GDM1 (cell line): ENCODE measurements at regions not wholly inside any gene's neighbourhood (a gene's known extent, or its start where the extent isn't known, plus 50 kb on each side); places are given as distances from the start of the nearest gene placed in this dataset.
A peak's percentile ranks its signal among the peaks of the same experiment; 100 is the strongest.

Experiments
- DNase-seq: peaks from one replicate; lab custom pipeline; 2025; lab: John Stamatoyannopoulos, UW

DNA sequence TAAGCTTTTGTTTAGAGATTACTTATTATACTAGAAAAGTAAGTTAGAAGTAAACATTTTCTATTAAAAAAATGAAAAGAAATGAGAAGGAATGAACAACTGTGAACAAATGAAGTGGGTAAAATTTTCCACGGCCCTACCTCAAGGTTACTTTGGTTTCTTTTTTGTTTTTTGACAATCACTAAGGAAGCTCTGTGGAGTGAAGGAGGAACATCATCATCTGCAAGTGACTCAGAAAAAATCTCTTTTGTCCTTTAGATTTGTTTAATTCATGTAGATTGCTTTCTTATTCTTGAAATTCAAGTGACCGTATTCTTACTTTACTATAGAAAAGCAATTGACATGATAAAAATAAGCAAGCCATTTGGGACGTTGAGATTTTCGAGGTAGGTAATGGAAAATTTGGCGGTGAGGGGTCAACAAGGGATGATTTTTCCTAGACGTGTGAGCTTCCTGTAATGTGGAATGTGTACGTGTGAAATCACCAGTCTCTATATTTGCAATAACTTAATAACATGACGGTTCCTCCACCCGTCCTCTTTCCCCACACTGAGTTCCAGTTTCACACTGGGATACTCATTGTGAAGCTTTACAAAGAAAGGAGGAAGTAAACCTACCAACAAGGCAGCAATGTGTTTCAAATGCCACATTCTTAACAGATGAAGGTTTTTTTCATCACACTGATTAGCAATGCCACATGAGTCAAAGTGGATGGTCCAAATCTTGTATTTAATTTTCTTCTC lies 62.3 kb upstream of the EGLN3 start:
- peak; percentile 43 for DNase-seq

DNA sequence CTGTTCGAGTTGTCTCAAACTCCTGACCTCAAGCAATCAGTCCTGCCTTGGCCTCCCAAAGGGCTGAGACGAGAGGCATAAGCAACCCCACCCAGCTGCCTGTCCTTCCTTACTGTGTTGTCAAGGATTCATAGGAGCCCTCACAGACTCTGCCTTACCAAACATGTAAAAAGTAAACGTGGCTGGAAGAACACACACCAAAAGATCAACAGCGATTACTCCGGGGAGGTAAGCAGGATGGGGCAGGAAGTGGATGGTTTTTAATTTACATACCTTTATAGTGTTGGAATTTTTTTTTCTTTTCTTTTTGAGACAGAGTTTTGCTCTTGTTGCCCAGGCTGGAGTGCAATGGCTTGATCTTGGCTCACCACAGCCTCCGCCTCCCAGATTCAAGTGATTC lies 61.5 kb upstream of the EGLN3 start:
- DNase-seq = no peak

DNA sequence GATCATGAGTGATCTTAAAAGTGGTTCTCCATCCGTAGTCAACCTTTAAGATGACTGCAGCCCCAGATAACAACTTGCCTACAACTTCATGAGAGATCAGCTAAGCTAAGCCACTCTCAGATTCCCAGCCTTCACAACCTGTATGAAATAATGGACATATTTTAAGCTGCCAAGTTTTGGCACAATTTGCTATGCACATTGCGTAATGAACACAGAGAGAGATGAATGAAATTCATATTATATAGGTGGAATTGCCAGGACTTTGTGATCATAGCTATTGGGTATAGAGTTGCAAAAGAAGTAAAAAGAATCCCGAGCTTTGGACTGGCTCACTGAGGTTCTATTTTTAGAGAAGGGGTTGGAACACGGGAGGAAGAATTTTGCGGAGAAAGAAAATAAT lies 59.1 kb upstream of the EGLN3 start:
- DNase-seq = no peak

DNA sequence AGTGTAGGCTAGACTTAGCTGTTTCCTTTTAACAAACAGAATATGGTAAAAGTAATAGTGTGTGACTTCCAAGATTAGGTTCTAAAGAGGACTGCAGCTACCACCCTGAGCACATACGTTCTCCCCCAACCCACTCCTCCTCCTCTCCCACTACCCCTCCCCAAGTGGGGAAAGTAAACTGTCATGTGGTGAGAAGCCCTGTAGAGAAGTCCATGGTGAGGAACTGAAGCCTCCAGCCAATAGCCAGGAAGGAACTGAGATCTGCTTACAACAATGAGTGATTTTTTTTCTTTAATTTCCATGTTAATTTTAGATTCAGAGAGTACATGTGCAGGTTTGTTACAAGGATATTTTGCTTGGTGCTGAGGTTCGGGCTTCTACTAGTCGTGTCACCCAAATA lies 57.0 kb upstream of the EGLN3 start:
- DNase-seq = no peak

DNA sequence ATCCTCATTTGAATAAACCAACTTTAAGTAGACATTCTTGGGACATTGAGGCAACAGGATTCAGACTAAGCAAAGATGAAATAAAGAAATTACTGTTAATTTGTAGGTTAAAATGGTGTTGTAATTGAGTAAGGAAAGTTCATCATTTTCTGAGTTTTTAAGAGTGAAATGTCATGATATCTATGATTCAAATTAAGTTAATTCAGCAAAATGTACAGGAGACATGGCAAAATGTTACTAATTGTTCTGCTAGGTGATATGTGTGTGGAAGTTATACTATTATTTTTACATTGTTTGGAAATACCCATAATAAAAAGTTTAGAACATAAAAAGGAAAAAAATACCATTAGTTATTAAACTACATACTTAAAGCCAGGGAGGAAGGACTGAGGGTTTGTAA lies 55.0 kb upstream of the EGLN3 start:
- no peak for DNase-seq

DNA sequence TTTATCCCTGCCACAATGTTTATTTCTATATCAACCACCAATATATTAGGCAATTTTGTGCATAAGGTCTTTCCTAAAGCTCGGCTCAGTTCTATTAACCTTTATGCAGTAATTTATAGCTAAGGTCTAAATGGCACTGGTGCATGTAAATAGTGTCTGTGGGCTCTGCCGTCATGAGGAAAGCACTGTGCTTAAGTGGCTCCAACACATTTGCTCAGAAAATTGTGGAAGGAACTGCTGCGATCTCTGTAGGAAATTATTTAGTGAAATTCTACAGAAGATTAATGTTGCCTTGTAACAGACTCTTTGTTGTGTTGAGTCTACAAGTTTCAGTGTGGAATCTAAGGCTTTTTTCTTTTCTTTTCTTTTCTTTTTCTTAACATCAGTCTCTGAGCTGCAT lies 54.0 kb upstream of the EGLN3 start:
- DNase-seq = no peak

DNA sequence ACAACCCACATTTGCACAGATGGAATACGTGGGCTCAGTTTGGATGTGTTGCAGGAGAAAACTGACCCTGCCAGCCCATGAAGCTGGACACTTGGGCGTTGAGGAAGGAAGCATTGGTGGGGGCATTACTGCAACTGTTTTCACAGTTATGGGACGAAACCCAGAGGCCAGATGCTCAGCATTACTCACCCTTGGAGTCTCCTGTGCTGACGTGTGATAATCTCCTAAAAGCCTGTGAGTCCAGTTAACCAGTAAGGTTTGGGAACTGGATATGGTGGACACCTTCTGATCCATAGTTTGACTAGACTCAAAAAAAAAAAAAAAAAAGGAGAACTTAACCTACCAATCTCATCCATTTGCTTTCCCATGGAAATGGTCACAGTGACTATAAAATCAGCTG lies 52.8 kb upstream of the EGLN3 start:
- DNase-seq = no peak

DNA sequence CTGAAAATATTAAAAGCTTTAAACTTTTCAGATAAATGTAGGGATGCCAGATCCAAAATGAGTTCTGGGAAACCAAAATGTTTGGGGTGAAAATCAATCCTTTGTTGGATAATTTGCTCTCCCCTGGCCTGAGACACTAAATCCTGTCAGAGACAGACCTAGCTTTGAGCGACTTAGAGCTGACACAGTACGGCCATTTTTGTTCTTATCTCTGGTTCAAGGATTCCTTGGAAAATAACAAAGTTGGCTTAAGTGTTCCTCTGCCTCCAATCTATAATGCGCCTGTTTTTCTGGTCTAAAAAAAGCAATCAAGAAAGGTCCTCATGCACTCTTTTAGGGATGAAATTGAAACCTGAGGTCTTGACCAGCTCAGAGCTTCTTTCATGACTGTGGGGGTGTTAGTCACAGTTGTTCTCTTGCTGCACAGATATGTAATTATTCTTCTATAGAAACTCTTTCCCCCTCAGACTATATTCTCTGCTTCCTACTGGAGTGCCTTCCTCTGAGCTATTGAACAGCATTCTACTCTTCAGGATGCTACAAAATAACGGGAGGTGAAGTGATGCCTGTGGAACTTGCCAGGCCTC lies 52.3 kb upstream of the EGLN3 start:
- no peak for DNase-seq
